ENCODE measurements at regions not wholly inside any gene's neighbourhood (a gene's known extent, or its start where the extent isn't known, plus 50 kb on each side); places are given as distances from the start of the nearest gene placed in this dataset.
"Not testable (repeated sequence)": the region's sequence is repeated elsewhere in the genome, so short reads cannot be mapped to it uniquely, and the experiment has no call there.

- Histone ChIP-seq H3K4me1 (ENCODE audit: control insufficient read depth in 1 of 2, low read depth in 2 of 2) (no peaks in the 10 kb centered on the region), H3K4me3 (no peak overlapping the region), H3K27me3 (replicated peaks; ENCODE audit: insufficient read depth) (no peaks in the 10 kb centered on the region), H3K27ac (no peak overlapping the region), H3K36me3 (no peaks in the 10 kb centered on the region), H3K9me3 (peaks cover 2% of the 10 kb centered on the region)
- ATAC-seq (ENCODE audit: insufficient number of reproducible peaks, low FRiP score, low read depth) (no peak), DNase-seq (ENCODE audit: low spot score) (no peak)
- no peak for TF ChIP-seq CTCF (IDR thresholded peaks at IDR 0.05)
These were observed 280.4 kb downstream of the KLF13 start for GRCh38 chr15:31606931-31607497.

- Histone ChIP-seq H3K4me1 (ENCODE audit: control insufficient read depth in 1 of 2, low read depth in 2 of 2) (no peaks in the 10 kb centered on the region), H3K9me3 (peaks cover 1% of the 10 kb centered on the region), H3K27ac (no peak overlapping the region), H3K4me3 (no peak overlapping the region), H3K27me3 (replicated peaks; ENCODE audit: insufficient read depth) (no peaks in the 10 kb centered on the region), H3K36me3 (no peaks in the 10 kb centered on the region)
- ATAC-seq (ENCODE audit: insufficient number of reproducible peaks, low FRiP score, low read depth), result no peak
- DNase-seq (ENCODE audit: low spot score), result no peak
- no peak for TF ChIP-seq CTCF (IDR thresholded peaks at IDR 0.05)
These were observed 281.0 kb downstream of the KLF13 start for GRCh38 chr15:31607656-31608055.

GRCh38 chr15:31609258-31609681, 282.6 kb downstream of the KLF13 start:
- no peaks in the 10 kb centered on the region for H3K4me1 ChIP-seq (ENCODE audit: control insufficient read depth in 1 of 2, low read depth in 2 of 2)
- peaks cover 7% of the 10 kb centered on the region for H3K9me3 ChIP-seq
- TF ChIP-seq CTCF (IDR thresholded peaks at IDR 0.05), result no peak
- no peak overlapping the region for H3K4me3 ChIP-seq
- no peak for ATAC-seq (ENCODE audit: insufficient number of reproducible peaks, low FRiP score, low read depth)
- no peak overlapping the region for H3K27ac ChIP-seq
- H3K36me3 ChIP-seq, result no peaks in the 10 kb centered on the region
- no peaks in the 10 kb centered on the region for H3K27me3 ChIP-seq (replicated peaks; ENCODE audit: insufficient read depth)
- DNase-seq (ENCODE audit: low spot score), result no peak

- ATAC-seq (ENCODE audit: insufficient number of reproducible peaks, low FRiP score, low read depth), result no peak
- no peaks in the 10 kb centered on the region for H3K4me1 ChIP-seq (ENCODE audit: control insufficient read depth in 1 of 2, low read depth in 2 of 2)
- H3K36me3 ChIP-seq, result no peaks in the 10 kb centered on the region
- DNase-seq (ENCODE audit: low spot score), result no peak
- H3K4me3 ChIP-seq, result no peak overlapping the region
- peaks cover 7% of the 10 kb centered on the region for H3K9me3 ChIP-seq
- TF ChIP-seq CTCF (IDR thresholded peaks at IDR 0.05), result no peak
- no peak overlapping the region for H3K27ac ChIP-seq
- no peaks in the 10 kb centered on the region for H3K27me3 ChIP-seq (replicated peaks; ENCODE audit: insufficient read depth)
These were observed 283.3 kb downstream of the KLF13 start for GRCh38 chr15:31609906-31610305.

GRCh38 chr15:31615643-31616415, 289.2 kb downstream of the KLF13 start:
- TF ChIP-seq CTCF (IDR thresholded peaks at IDR 0.05), result no peak
- DNase-seq (ENCODE audit: low spot score), result no peak
- peaks cover 7% of the 10 kb centered on the region for H3K9me3 ChIP-seq
- H3K27ac ChIP-seq, result no peak overlapping the region
- no peaks in the 10 kb centered on the region for H3K36me3 ChIP-seq
- H3K4me1 ChIP-seq (ENCODE audit: control insufficient read depth in 1 of 2, low read depth in 2 of 2), result no peaks in the 10 kb centered on the region
- no peak for ATAC-seq (ENCODE audit: insufficient number of reproducible peaks, low FRiP score, low read depth)
- no peak overlapping the region for H3K4me3 ChIP-seq
- no peaks in the 10 kb centered on the region for H3K27me3 ChIP-seq (replicated peaks; ENCODE audit: insufficient read depth)

- DNase-seq (ENCODE audit: low spot score); H3K4me3 ChIP-seq; H3K27ac ChIP-seq; H3K4me1 ChIP-seq (ENCODE audit: control insufficient read depth in 1 of 2, low read depth in 2 of 2); ATAC-seq (ENCODE audit: insufficient number of reproducible peaks, low FRiP score, low read depth); H3K36me3 ChIP-seq; H3K9me3 ChIP-seq; H3K27me3 ChIP-seq (replicated peaks; ENCODE audit: insufficient read depth): not testable (repeated sequence)
These were observed 296.7 kb downstream of the KLF13 start for GRCh38 chr15:31623297-31623696.

GRCh38 chr15:31624115-31624514, 297.5 kb downstream of the KLF13 start:
- not testable (repeated sequence) for H3K36me3 ChIP-seq; H3K27me3 ChIP-seq (replicated peaks; ENCODE audit: insufficient read depth); H3K27ac ChIP-seq; H3K9me3 ChIP-seq; H3K4me1 ChIP-seq (ENCODE audit: control insufficient read depth in 1 of 2, low read depth in 2 of 2); H3K4me3 ChIP-seq; ATAC-seq (ENCODE audit: insufficient number of reproducible peaks, low FRiP score, low read depth); DNase-seq (ENCODE audit: low spot score)

- not testable (repeated sequence) for H3K9me3 ChIP-seq; H3K4me1 ChIP-seq (ENCODE audit: control insufficient read depth in 1 of 2, low read depth in 2 of 2); H3K27ac ChIP-seq; DNase-seq (ENCODE audit: low spot score); H3K4me3 ChIP-seq; H3K36me3 ChIP-seq; H3K27me3 ChIP-seq (replicated peaks; ENCODE audit: insufficient read depth); ATAC-seq (ENCODE audit: insufficient number of reproducible peaks, low FRiP score, low read depth)
These were observed 309.1 kb downstream of the KLF13 start for GRCh38 chr15:31635715-31636114.
